ENCODE measurements at regions not wholly inside any gene's neighbourhood (a gene's known extent, or its start where the extent isn't known, plus 50 kb on each side); places are given as distances from the start of the nearest gene placed in this dataset.

DNA sequence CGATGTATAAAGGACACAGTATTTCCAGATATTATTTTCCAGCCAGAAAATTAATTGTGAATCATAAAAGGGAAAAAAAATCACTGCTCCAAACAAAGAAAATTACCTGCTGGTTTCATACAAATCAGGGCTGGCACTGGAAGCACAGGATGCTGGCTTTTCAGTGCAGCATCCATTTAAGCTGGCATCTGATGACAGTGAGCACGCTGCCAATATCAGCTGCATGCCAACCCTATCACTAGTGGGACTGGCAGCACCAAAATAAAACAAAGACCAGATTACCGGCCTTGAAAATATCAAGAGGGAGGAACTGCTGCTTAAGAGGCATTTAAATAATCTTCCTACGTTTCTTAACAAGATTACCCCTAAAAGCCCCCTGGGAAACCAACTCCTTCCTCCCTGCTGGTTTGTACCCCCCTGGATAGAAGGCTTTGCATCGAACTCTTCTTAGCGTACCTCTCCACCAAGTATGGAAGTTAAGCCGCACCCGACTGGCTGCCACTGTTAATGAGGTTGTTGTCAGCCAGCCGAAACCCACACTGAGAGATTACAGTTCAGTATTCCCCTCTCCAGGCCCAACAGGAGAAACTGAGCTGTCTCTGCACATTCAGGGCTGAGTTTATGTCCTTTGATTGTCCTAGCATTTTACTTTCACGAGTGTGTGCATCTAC lies 257.8 kb downstream of the EFNB2 start:
- TF ChIP-seq POLR2A (IDR thresholded peaks at IDR 0.05) (no peak), CTCF (IDR thresholded peaks at IDR 0.05) (no peak)
